22Rv1 (cell line): ENCODE measurements at regions not wholly inside any gene's neighbourhood (a gene's known extent, or its start where the extent isn't known, plus 50 kb on each side); places are given as distances from the start of the nearest gene placed in this dataset.

ENCODE experiments used
- H3K27ac ChIP-seq: fragments of 450-650 bp; 2 replicates; pipeline ENCODE4 v1.5.1; 2017
- CTCF ChIP-seq: fragments of 450-650 bp; IDR thresholded peaks from 2 replicates; pipeline ENCODE4 v1.5.1; 2017; ENCODE audit warnings: mild to moderate bottlenecking
- ZFX ChIP-seq: fragments of 450-650 bp; IDR thresholded peaks from 2 replicates; pipeline ENCODE4 v1.6.1; 2017; ENCODE audit warnings: antibody characterized with exemption, borderline replicate concordance

DNA sequence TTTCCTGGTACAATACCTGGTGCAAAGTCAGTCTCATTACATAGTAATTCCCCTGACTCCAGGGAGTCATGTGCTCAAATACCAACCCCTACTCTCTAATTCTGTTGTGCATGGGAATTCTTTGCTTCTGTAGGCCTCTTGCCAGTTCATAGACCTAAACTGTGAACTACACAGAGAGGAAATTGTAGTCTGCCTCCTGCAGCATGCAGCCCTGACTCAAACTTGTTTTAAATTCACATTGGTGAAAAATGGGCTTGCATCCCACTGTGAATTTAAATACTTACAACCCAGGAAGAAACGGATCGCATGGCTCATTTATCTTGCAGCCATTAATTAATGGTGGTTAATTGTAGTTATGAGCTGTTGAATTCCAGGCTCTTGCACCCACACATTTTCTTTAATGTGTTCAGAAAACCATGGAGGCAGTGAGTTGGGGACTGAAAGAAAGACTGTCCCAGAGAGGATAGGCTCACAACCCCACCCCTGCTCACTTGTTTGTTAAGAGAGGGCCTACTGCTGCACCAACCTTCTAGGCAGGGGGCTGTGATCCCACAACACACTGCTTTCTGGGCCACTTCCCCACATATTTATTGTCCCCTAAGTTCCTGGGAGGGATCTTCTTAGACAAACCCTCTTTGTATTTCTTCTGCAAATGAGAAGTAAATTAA is 579.1 kb downstream of the DHX35 start:
- TF ChIP-seq CTCF (no peak), ZFX (no peak)
- H3K27ac ChIP-seq = no peak overlapping the region

DNA sequence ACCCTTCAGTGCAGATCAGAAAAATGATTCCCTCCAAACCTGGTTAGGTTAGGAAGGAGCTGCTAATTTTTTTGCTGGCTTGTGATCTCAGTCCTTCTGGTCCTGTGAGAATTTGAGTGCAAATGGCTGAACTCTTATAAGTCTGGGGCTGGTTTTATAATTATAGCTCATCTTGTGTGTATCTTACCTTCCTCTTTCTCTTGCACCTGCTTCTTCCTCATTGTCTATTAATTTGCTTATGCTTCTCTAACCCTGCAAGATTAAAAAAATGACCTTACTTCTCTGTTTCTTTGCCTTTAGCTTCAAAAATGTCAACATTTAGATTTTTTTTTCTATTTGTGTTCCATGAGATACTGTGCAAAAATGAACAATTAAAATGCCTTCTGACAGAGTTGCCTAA is 576.2 kb downstream of the DHX35 start:
- H3K27ac ChIP-seq = no peak overlapping the region

DNA sequence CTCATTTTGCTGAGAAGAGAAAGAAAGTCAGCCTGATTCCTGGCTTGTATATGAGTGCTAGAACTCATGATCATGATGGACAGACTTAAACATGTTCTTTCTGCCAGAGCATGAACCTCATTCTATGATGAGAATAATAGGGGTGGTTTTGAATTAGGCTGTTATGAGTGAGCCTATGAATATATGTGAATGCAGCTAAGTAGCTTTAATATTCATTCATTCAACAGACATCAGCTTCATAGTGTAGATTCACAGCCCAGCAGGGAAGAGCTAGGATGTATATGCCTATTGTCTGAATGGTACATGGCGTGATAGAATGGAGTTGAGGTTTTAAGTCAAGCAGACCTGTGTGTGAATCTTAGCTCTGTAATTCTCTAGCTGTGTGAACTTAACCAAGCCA is 573.2 kb downstream of the DHX35 start:
- TF ChIP-seq ZFX = no peak
- TF ChIP-seq CTCF = no peak
- no peak overlapping the region for H3K27ac ChIP-seq

More for the DNA sequence above, 576.2 kb downstream of the DHX35 start:
- TF ChIP-seq ZFX = no peak
- TF ChIP-seq CTCF = no peak

GRCh38 chr20:39534846-39535245 is 572.7 kb downstream of the DHX35 start:
- no peak overlapping the region for H3K27ac ChIP-seq
- TF ChIP-seq CTCF (no peak), ZFX (no peak)

- H3K27ac ChIP-seq = no peak overlapping the region
- no peak for TF ChIP-seq ZFX
- no peak for TF ChIP-seq CTCF
Observed at GRCh38 chr20:39533858-39534257, 571.7 kb downstream of the DHX35 start.

- no peak for TF ChIP-seq CTCF
- TF ChIP-seq ZFX = no peak
- no peak overlapping the region for H3K27ac ChIP-seq
Observed at GRCh38 chr20:39532205-39532604, 570.1 kb downstream of the DHX35 start.

DNA sequence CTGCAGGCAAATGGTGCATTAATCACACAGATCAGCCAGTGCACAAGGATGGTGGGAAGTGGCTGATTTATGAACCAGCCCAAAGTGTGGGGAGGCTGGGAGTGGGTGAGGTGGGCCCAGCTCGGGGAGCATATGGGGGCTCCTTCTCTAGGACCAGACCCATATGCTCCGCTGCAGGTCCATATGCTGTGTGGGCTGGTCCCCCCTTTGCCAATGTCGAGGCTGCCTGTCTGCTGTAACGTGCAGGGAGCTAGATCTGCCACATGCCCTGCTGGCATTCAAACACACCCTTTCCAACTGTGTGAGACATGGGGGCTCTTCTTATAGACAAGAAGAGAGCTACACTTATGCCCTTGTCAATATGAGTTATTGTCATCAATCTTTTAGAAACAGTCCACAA is 566.3 kb downstream of the DHX35 start:
- no peak for TF ChIP-seq CTCF
- no peak for TF ChIP-seq ZFX

More for the DNA sequence above, 566.3 kb downstream of the DHX35 start:
- no peak overlapping the region for H3K27ac ChIP-seq
